MV-4-11 (cell line): ENCODE measurements at regions not wholly inside any gene's neighbourhood (a gene's known extent, or its start where the extent isn't known, plus 50 kb on each side); places are given as distances from the start of the nearest gene placed in this dataset.
A peak's percentile ranks its signal among the peaks of the same experiment; 100 is the strongest.
"Not testable (repeated sequence)": the region's sequence is repeated elsewhere in the genome, so short reads cannot be mapped to it uniquely, and the experiment has no call there.

Experiments
- DNase-seq: peaks from one replicate; lab custom pipeline; 2025; lab: John Stamatoyannopoulos, UW

- no peak for DNase-seq
Measured at GRCh38 chr1:182227864-182228547, 163.6 kb downstream of the GLUL start.

GRCh38 chr1:182226618-182227017, 165.0 kb downstream of the GLUL start:
- DNase-seq, result no peak

- not testable (repeated sequence) for DNase-seq
Measured at GRCh38 chr1:182225755-182226154, 164.2 kb upstream of the ZNF648 start.

- DNase-seq, result not testable (repeated sequence)
Measured at GRCh38 chr1:182221990-182222389, 160.5 kb upstream of the ZNF648 start.

- not testable (repeated sequence) for DNase-seq
Measured at GRCh38 chr1:182221367-182221766, 159.9 kb upstream of the ZNF648 start.

- DNase-seq, result no peak
Measured at GRCh38 chr1:182217967-182218366, 156.5 kb upstream of the ZNF648 start.

- no peak for DNase-seq
Measured at GRCh38 chr1:182217071-182217470, 155.6 kb upstream of the ZNF648 start.

GRCh38 chr1:182215764-182216163, 154.3 kb upstream of the ZNF648 start:
- DNase-seq, result no peak

- peak; percentile 50 for DNase-seq
Measured at GRCh38 chr1:182213163-182213562, 151.7 kb upstream of the ZNF648 start.

GRCh38 chr1:182211386-182211785, 149.9 kb upstream of the ZNF648 start:
- DNase-seq, result no peak

- no peak for DNase-seq
Measured at GRCh38 chr1:182210417-182210816, 148.9 kb upstream of the ZNF648 start.

- no peak for DNase-seq
Measured at GRCh38 chr1:182207300-182207699, 145.8 kb upstream of the ZNF648 start.

- DNase-seq, result no peak
Measured at GRCh38 chr1:182206626-182207239, 145.2 kb upstream of the ZNF648 start.

GRCh38 chr1:182205351-182206022, 144.0 kb upstream of the ZNF648 start:
- DNase-seq, result peak; percentile 76

GRCh38 chr1:182203191-182203875, 141.8 kb upstream of the ZNF648 start:
- no peak for DNase-seq

GRCh38 chr1:182201490-182201889, 140.0 kb upstream of the ZNF648 start:
- DNase-seq, result not testable (repeated sequence)

- DNase-seq, result peak; percentile 49
Measured at GRCh38 chr1:182200025-182200812, 138.7 kb upstream of the ZNF648 start.

GRCh38 chr1:182198006-182198605, 136.6 kb upstream of the ZNF648 start:
- DNase-seq, result peak; percentile 60

- DNase-seq, result peak; percentile 23
Measured at GRCh38 chr1:182196897-182197870, 135.7 kb upstream of the ZNF648 start.

- no peak for DNase-seq
Measured at GRCh38 chr1:182195733-182196132, 134.2 kb upstream of the ZNF648 start.
